H9 (cell line): ENCODE measurements at regions not wholly inside any gene's neighbourhood (a gene's known extent, or its start where the extent isn't known, plus 50 kb on each side); places are given as distances from the start of the nearest gene placed in this dataset.

Source experiments
- DNase-seq: peaks from one replicate; pipeline ENCODE4 v3.0.0-alpha.2; 2017
- H2AFZ ChIP-seq: one replicate; pipeline ENCODE4 v1.6.1; 2013; ENCODE audit warnings: mild to moderate bottlenecking, low read length, control low read depth, moderate library complexity
- H2AK5ac ChIP-seq: 2 replicates; pipeline ENCODE4 v1.6.1; 2013; ENCODE audit warnings: low read length, control low read depth, mixed read lengths; ENCODE audit not compliant: insufficient read length
- H2BK120ac ChIP-seq: one replicate; pipeline ENCODE4 v1.6.1; 2013; ENCODE audit warnings: low read depth, mild to moderate bottlenecking, low read length, control low read depth, inconsistent platforms; ENCODE audit not compliant: poor library complexity, severe bottlenecking
- H2BK12ac ChIP-seq: 2 replicates; pipeline ENCODE4 v1.6.1; 2013; ENCODE audit warnings: low read length, control low read depth, mixed read lengths, low read depth; ENCODE audit not compliant: insufficient read length
- H2BK15ac ChIP-seq: 2 replicates; pipeline ENCODE4 v1.6.1; 2013; ENCODE audit warnings: low read depth, low read length, control low read depth
- H2BK20ac ChIP-seq: one replicate; pipeline ENCODE4 v1.6.1; 2013; ENCODE audit warnings: low read depth, mild to moderate bottlenecking, low read length, control low read depth, inconsistent platforms; ENCODE audit not compliant: poor library complexity, severe bottlenecking
- H2BK5ac ChIP-seq: 2 replicates; pipeline ENCODE4 v1.6.1; 2013; ENCODE audit warnings: low read length, control low read depth, mixed read lengths; ENCODE audit not compliant: insufficient read length
- H3K14ac ChIP-seq: 2 replicates; pipeline ENCODE4 v1.6.1; 2013; ENCODE audit warnings: low read length, control low read depth; ENCODE audit not compliant: insufficient read depth
- H3K18ac ChIP-seq: 2 replicates; pipeline ENCODE4 v1.6.1; 2013; ENCODE audit warnings: low read depth, mild to moderate bottlenecking, mixed read lengths, low read length, control low read depth; ENCODE audit not compliant: insufficient read length
- H3K23ac ChIP-seq: 2 replicates; pipeline ENCODE4 v1.6.1; 2013; ENCODE audit warnings: low read length, control low read depth, mixed read lengths, low read depth; ENCODE audit not compliant: insufficient read length
- H3K23me2 ChIP-seq: 2 replicates; pipeline ENCODE4 v1.6.1; 2013; ENCODE audit warnings: low read depth, mild to moderate bottlenecking, mixed read lengths, low read length, control low read depth; ENCODE audit not compliant: insufficient read length, poor library complexity, severe bottlenecking
- H3K27ac ChIP-seq: 2 replicates; pipeline ENCODE4 v1.5.1; 2013; ENCODE audit warnings: low read length, control low read depth, mixed read lengths, low read depth; ENCODE audit not compliant: insufficient read length
- H3K27me3 ChIP-seq: 2 replicates; pipeline ENCODE4 v1.6.1; 2013; ENCODE audit warnings: low read length, control low read depth, inconsistent platforms; ENCODE audit not compliant: insufficient read depth
- H3K4ac ChIP-seq: 2 replicates; pipeline ENCODE4 v1.6.1; 2013; ENCODE audit warnings: low read depth, mild to moderate bottlenecking, control low read depth, inconsistent platforms, low read length, moderate library complexity
- H3K4me1 ChIP-seq: 2 replicates; pipeline ENCODE4 v1.6.1; 2013; ENCODE audit warnings: low read length, control low read depth, inconsistent platforms; ENCODE audit not compliant: insufficient read depth
- H3K4me2 ChIP-seq: 2 replicates; pipeline ENCODE4 v1.6.1; 2013; ENCODE audit warnings: low read length, control low read depth, mixed read lengths; ENCODE audit not compliant: insufficient read length, insufficient read depth
- H3K56ac ChIP-seq: 2 replicates; pipeline ENCODE4 v1.6.1; 2013; ENCODE audit warnings: low read depth, mild to moderate bottlenecking, mixed read lengths, low read length, control low read depth; ENCODE audit not compliant: insufficient read length
- H3K79me1 ChIP-seq: 2 replicates; pipeline ENCODE4 v1.6.1; 2013; ENCODE audit warnings: low read depth, mild to moderate bottlenecking, moderate library complexity, low read length, control low read depth, inconsistent platforms; ENCODE audit not compliant: insufficient read depth, poor library complexity, severe bottlenecking
- H3K79me2 ChIP-seq: 2 replicates; pipeline ENCODE4 v1.6.1; 2013; ENCODE audit warnings: low read length, control low read depth, inconsistent platforms; ENCODE audit not compliant: insufficient read depth
- H3K9ac ChIP-seq: 2 replicates; pipeline ENCODE4 v1.6.1; 2013; ENCODE audit warnings: low read length, control low read depth, mixed read lengths; ENCODE audit not compliant: insufficient read length; ENCODE audit errors: extremely low read depth
- H3K9me3 ChIP-seq: one replicate; pipeline ENCODE4 v1.6.1; 2013; ENCODE audit warnings: low read depth, low read length, inconsistent platforms; ENCODE audit not compliant: control insufficient read depth
- H3T11ph ChIP-seq: one replicate; pipeline ENCODE4 v1.6.1; 2013; ENCODE audit warnings: mild to moderate bottlenecking, low read length, control low read depth, inconsistent platforms
- H4K20me1 ChIP-seq: one replicate; pipeline ENCODE4 v1.6.1; 2013; ENCODE audit not compliant: control insufficient read depth, insufficient read length, insufficient read depth
- H4K5ac ChIP-seq: 2 replicates; pipeline ENCODE4 v1.6.1; 2013; ENCODE audit warnings: low read depth, mild to moderate bottlenecking, mixed read lengths, low read length, control low read depth; ENCODE audit not compliant: insufficient read length
- H4K8ac ChIP-seq: replicated peaks from 2 replicates; pipeline ENCODE4 v1.6.1; 2013; ENCODE audit warnings: low read length, control low read depth, mixed read lengths, low read depth; ENCODE audit not compliant: insufficient read length
- H4K91ac ChIP-seq: 2 replicates; pipeline ENCODE4 v1.6.1; 2013; ENCODE audit warnings: low read depth, mild to moderate bottlenecking, moderate library complexity, mixed read lengths, low read length, control low read depth; ENCODE audit not compliant: insufficient read length
- H3K27ac Mint-ChIP-seq, 3 experiments: 2 replicates in 2 of 3; 3 replicates in 1 of 3; pipeline ENCODE4 v1.8.0; 2020 to 2021; ENCODE audit warnings: mixed read lengths in 3 of 3, mild to moderate bottlenecking in 1 of 3, moderate library complexity in 1 of 3
- H3K27me3 Mint-ChIP-seq: 2 replicates; pipeline ENCODE4 v1.8.0; 2021; ENCODE audit warnings: low read depth, mild to moderate bottlenecking, moderate library complexity, mixed read lengths
- H3K36me3 Mint-ChIP-seq, 3 experiments: 2 replicates in 2 of 3; 3 replicates in 1 of 3; pipeline ENCODE4 v1.8.0; 2020 to 2021; ENCODE audit warnings: low read depth in 3 of 3, mixed read lengths in 3 of 3; ENCODE audit not compliant: insufficient read depth in 1 of 3
- H3K4me1 Mint-ChIP-seq, 2 experiments: 2 replicates each; pipeline ENCODE4 v1.8.0; 2020; ENCODE audit warnings: mixed read lengths in 2 of 2
- H3K4me3 Mint-ChIP-seq, 2 experiments: 2 replicates in 1 of 2; 3 replicates in 1 of 2; pipeline ENCODE4 v1.8.0; 2020 to 2021; ENCODE audit warnings: mild to moderate bottlenecking in 2 of 2, mixed read lengths in 2 of 2, moderate library complexity in 1 of 2
- H3K9me3 Mint-ChIP-seq, 2 experiments: 2 replicates in 1 of 2; 3 replicates in 1 of 2; pipeline ENCODE4 v1.8.0; 2020; ENCODE audit warnings: mild to moderate bottlenecking in 2 of 2, mixed read lengths in 2 of 2, moderate library complexity in 1 of 2
- WGBS: extraction: QIAGEN DNeasy Blood & Tissue Kit; methylation state at CpG from one replicate; pipeline ENCODE4 v1.1.7; 2013; ENCODE audit warnings: missing lambda C conversion rate, low lambda C conversion rate, mixed read lengths; ENCODE audit not compliant: insufficient read length; ENCODE audit errors: extremely low coverage; 5-methylcytosine and 5-hydroxymethylcytosine counted together
- TF ChIP-seq, protein P1 (sequence below): fragments of 200-600 bp; sonication (generic); conservative IDR thresholded peaks from 3 replicates; pipeline ENCODE4 v1.8.0; 2021; ENCODE audit warnings: antibody characterized with exemption, mild to moderate bottlenecking

DNA sequence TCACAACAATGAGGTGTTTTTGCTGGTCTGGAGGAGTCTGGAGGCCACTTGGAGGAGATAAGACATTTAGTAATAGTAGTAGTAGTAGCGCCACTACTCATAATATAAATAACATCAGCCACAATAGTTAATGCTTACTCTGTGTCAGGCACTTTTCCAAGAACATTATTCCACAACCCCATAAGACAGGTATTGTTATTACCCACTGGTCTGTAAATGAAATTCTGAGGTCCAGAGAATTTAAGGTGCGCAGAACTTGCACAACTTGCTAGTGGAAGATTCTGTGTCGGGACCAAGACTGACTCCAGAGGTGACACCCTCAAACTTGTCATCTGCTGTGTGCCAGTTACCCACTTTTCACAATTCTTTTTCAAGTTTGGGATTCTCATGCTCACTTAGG is 106.5 kb downstream of the MRM1 start:
- no peak overlapping the region for H3K27ac Mint-ChIP-seq
- Histone ChIP-seq H2BK5ac (no peak overlapping the region), H3K9ac (no peak overlapping the region), H4K91ac (no peak overlapping the region), H4K5ac (no peak overlapping the region), H2AK5ac (no peak overlapping the region), H2AFZ (no peak overlapping the region), H2BK12ac (no peak overlapping the region), H3K23me2 (no peaks in the 10 kb centered on the region), H3K14ac (no peak overlapping the region), H3K23ac (no peak overlapping the region), H3K27me3 (peaks cover 2% of the 10 kb centered on the region; the same call in 1 of the 2 replicates), H3K4me2 (no peak overlapping the region), H3K18ac (no peak overlapping the region), H2BK15ac (no peak overlapping the region), H3K56ac (no peak overlapping the region), H3K27ac (no peak overlapping the region), H2BK120ac (no peak overlapping the region), H4K8ac (no peak overlapping the region), H3K4me1 (no peaks in the 10 kb centered on the region), H3T11ph (no peak overlapping the region), H4K20me1 (no peaks in the 10 kb centered on the region), H3K9me3 (no peaks in the 10 kb centered on the region), H3K79me2 (no peaks in the 10 kb centered on the region), H2BK20ac (no peak overlapping the region), H3K79me1 (no peaks in the 10 kb centered on the region), H3K4ac (no peak overlapping the region)
- WGBS: no CpG with 5 or more reads among the region's 3 CpGs
- no peak for DNase-seq
- peaks cover 32% of the 10 kb centered on the region for H3K27me3 Mint-ChIP-seq
- no peaks in the 10 kb centered on the region for H3K36me3 Mint-ChIP-seq
- H3K4me3 Mint-ChIP-seq: no peak overlapping the region
- no peaks in the 10 kb centered on the region for H3K9me3 Mint-ChIP-seq
- peaks cover 5 to 15% of the 10 kb centered on the region in 2 experiments for H3K4me1 Mint-ChIP-seq
- TF ChIP-seq, protein P1, sequence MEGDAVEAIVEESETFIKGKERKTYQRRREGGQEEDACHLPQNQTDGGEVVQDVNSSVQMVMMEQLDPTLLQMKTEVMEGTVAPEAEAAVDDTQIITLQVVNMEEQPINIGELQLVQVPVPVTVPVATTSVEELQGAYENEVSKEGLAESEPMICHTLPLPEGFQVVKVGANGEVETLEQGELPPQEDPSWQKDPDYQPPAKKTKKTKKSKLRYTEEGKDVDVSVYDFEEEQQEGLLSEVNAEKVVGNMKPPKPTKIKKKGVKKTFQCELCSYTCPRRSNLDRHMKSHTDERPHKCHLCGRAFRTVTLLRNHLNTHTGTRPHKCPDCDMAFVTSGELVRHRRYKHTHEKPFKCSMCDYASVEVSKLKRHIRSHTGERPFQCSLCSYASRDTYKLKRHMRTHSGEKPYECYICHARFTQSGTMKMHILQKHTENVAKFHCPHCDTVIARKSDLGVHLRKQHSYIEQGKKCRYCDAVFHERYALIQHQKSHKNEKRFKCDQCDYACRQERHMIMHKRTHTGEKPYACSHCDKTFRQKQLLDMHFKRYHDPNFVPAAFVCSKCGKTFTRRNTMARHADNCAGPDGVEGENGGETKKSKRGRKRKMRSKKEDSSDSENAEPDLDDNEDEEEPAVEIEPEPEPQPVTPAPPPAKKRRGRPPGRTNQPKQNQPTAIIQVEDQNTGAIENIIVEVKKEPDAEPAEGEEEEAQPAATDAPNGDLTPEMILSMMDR: no peak
